ENCODE measurements at regions not wholly inside any gene's neighbourhood (a gene's known extent, or its start where the extent isn't known, plus 50 kb on each side); places are given as distances from the start of the nearest gene placed in this dataset.
"Not testable (repeated sequence)": the region's sequence is repeated elsewhere in the genome, so short reads cannot be mapped to it uniquely, and the experiment has no call there.

DNA sequence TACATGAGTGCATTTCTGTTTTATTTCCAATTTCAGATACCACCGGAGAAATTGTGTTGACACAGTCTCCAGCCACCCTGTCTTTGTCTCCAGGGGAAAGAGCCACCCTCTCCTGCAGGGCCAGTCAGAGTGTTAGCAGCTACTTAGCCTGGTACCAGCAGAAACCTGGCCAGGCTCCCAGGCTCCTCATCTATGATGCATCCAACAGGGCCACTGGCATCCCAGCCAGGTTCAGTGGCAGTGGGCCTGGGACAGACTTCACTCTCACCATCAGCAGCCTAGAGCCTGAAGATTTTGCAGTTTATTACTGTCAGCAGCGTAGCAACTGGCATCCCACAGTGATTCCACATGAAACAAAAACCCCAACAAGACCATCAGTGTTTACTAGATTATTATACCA is 1481.6 kb downstream of the RPIA start:
- TF ChIP-seq, protein P1, sequence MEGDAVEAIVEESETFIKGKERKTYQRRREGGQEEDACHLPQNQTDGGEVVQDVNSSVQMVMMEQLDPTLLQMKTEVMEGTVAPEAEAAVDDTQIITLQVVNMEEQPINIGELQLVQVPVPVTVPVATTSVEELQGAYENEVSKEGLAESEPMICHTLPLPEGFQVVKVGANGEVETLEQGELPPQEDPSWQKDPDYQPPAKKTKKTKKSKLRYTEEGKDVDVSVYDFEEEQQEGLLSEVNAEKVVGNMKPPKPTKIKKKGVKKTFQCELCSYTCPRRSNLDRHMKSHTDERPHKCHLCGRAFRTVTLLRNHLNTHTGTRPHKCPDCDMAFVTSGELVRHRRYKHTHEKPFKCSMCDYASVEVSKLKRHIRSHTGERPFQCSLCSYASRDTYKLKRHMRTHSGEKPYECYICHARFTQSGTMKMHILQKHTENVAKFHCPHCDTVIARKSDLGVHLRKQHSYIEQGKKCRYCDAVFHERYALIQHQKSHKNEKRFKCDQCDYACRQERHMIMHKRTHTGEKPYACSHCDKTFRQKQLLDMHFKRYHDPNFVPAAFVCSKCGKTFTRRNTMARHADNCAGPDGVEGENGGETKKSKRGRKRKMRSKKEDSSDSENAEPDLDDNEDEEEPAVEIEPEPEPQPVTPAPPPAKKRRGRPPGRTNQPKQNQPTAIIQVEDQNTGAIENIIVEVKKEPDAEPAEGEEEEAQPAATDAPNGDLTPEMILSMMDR (conservative IDR thresholded peaks at IDR 0.05; ENCODE audit: low read depth, low read length), result not testable (repeated sequence)
- TF ChIP-seq POLR2A (IDR thresholded peaks at IDR 0.05; ENCODE audit: low read depth, low read length), result not testable (repeated sequence)
